ENCODE measurements at regions not wholly inside any gene's neighbourhood (a gene's known extent, or its start where the extent isn't known, plus 50 kb on each side); places are given as distances from the start of the nearest gene placed in this dataset.

GRCh38 chr18:76102626-76103025 is 392.4 kb downstream of the ZNF516 start:
- Mint-ChIP-seq H3K27ac (no peak overlapping the region), H3K9me3 (peaks cover 9% of the 10 kb centered on the region), H3K27me3 (no peaks in the 10 kb centered on the region), H3K4me3 (no peak overlapping the region), H3K36me3 (ENCODE audit: low read depth) (no peaks in the 10 kb centered on the region), H3K4me1 (ENCODE audit: low read depth) (no peaks in the 10 kb centered on the region)
- Histone ChIP-seq H3K27me3 (ENCODE audit: control insufficient read depth in 1 of 2, insufficient read depth in 2 of 2, low read length in 2 of 2) (no peaks in the 10 kb centered on the region), H3K4me1 (ENCODE audit: insufficient read depth, low read length) (no peaks in the 10 kb centered on the region), H3K27ac (ENCODE audit: low read depth in 1 of 2, low read length in 2 of 2) (no peak overlapping the region), H3K4me3 (ENCODE audit: low read length) (no peak overlapping the region), H3K36me3 (ENCODE audit: insufficient read depth, low read length) (no peaks in the 10 kb centered on the region), H3K9me3 (ENCODE audit: control insufficient read depth in 1 of 2, insufficient read depth in 1 of 2, low read length in 2 of 2) (peaks cover 8 to 11% of the 10 kb centered on the region in 2 experiments)
- ATAC-seq (ENCODE audit: poor library complexity) = no peak
- ChIA-PET POLR2A (no interaction called here), CTCF (interaction anchor here (0.6 kb wide), 1 partner anchor 1019 kb away, joined by 3 read pairs; no protein-coding TSS in a partner anchor)
- DNase-seq = no peak
- intact Hi-C loops (cut with DNase I, micrococcal nuclease) = no loop called here
- TF ChIP-seq, protein P1, sequence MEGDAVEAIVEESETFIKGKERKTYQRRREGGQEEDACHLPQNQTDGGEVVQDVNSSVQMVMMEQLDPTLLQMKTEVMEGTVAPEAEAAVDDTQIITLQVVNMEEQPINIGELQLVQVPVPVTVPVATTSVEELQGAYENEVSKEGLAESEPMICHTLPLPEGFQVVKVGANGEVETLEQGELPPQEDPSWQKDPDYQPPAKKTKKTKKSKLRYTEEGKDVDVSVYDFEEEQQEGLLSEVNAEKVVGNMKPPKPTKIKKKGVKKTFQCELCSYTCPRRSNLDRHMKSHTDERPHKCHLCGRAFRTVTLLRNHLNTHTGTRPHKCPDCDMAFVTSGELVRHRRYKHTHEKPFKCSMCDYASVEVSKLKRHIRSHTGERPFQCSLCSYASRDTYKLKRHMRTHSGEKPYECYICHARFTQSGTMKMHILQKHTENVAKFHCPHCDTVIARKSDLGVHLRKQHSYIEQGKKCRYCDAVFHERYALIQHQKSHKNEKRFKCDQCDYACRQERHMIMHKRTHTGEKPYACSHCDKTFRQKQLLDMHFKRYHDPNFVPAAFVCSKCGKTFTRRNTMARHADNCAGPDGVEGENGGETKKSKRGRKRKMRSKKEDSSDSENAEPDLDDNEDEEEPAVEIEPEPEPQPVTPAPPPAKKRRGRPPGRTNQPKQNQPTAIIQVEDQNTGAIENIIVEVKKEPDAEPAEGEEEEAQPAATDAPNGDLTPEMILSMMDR (IDR thresholded peaks at IDR 0.05) = no peak

DNA sequence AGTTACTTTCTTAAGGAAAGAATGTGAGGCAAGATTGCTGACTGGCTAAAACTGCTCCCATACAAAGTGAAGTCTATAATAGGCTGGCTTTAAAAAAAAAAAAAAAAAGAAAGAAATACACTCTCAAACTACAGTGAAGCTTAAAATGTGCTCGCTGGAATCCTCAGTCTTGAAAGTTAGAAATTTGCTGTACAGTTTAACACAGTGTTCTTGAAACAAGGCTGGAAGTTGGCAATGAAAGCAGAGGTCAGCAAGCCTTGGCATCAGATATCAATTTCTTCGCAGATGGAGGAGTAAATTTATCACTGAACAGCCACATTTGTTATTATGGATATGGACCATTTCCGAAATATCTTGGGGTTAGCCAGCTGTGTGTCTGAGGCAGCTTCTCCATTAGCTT is 392.9 kb downstream of the ZNF516 start:
- Histone ChIP-seq H3K4me3 (ENCODE audit: low read length) (no peak overlapping the region), H3K27ac (ENCODE audit: low read depth in 1 of 2, low read length in 2 of 2) (no peak overlapping the region), H3K36me3 (ENCODE audit: insufficient read depth, low read length) (no peaks in the 10 kb centered on the region), H3K9me3 (ENCODE audit: control insufficient read depth in 1 of 2, insufficient read depth in 1 of 2, low read length in 2 of 2) (peaks cover 8 to 11% of the 10 kb centered on the region in 2 experiments), H3K27me3 (ENCODE audit: control insufficient read depth in 1 of 2, insufficient read depth in 2 of 2, low read length in 2 of 2) (no peaks in the 10 kb centered on the region), H3K4me1 (ENCODE audit: insufficient read depth, low read length) (no peaks in the 10 kb centered on the region)
- TF ChIP-seq, protein P1 (IDR thresholded peaks at IDR 0.05) = no peak
- Mint-ChIP-seq H3K27me3 (peaks cover 2% of the 10 kb centered on the region), H3K4me3 (no peak overlapping the region), H3K27ac (no peak overlapping the region), H3K4me1 (ENCODE audit: low read depth) (no peaks in the 10 kb centered on the region), H3K36me3 (ENCODE audit: low read depth) (no peaks in the 10 kb centered on the region), H3K9me3 (peaks cover 9% of the 10 kb centered on the region)
- POLR2A ChIA-PET = no interaction called here
- intact Hi-C loops (cut with DNase I, micrococcal nuclease) = no loop called here
- no peak for ATAC-seq (ENCODE audit: poor library complexity)
- CTCF ChIA-PET = interaction anchor here (0.6 kb wide), 1 partner anchor 1018 kb away, joined by 3 read pairs; no protein-coding TSS in a partner anchor
- DNase-seq = no peak

GRCh38 chr18:76099931-76100457 is 395.0 kb downstream of the ZNF516 start:
- TF ChIP-seq, protein P1 (IDR thresholded peaks at IDR 0.05) = no peak
- CTCF ChIA-PET = no interaction called here
- Histone ChIP-seq H3K27me3 (ENCODE audit: control insufficient read depth in 1 of 2, insufficient read depth in 2 of 2, low read length in 2 of 2) (no peaks in the 10 kb centered on the region), H3K9me3 (ENCODE audit: control insufficient read depth in 1 of 2, insufficient read depth in 1 of 2, low read length in 2 of 2) (peaks cover 8 to 16% of the 10 kb centered on the region in 2 experiments), H3K27ac (ENCODE audit: low read depth in 1 of 2, low read length in 2 of 2) (no peak overlapping the region), H3K36me3 (ENCODE audit: insufficient read depth, low read length) (no peaks in the 10 kb centered on the region), H3K4me1 (ENCODE audit: insufficient read depth, low read length) (no peaks in the 10 kb centered on the region), H3K4me3 (ENCODE audit: low read length) (no peak overlapping the region)
- Mint-ChIP-seq H3K9me3 (peaks cover 2% of the 10 kb centered on the region), H3K4me1 (ENCODE audit: low read depth) (no peaks in the 10 kb centered on the region), H3K27me3 (peaks cover 5% of the 10 kb centered on the region), H3K36me3 (ENCODE audit: low read depth) (no peaks in the 10 kb centered on the region), H3K27ac (no peak overlapping the region), H3K4me3 (no peak overlapping the region)
- DNase-seq = no peak
- no peak for ATAC-seq (ENCODE audit: poor library complexity)
- intact Hi-C loops (cut with DNase I, micrococcal nuclease) = no loop called here
- POLR2A ChIA-PET = no interaction called here
